Left ventricle myocardium inferior (tissue), 1 donor: ENCODE measurements at regions not wholly inside any gene's neighbourhood (a gene's known extent, or its start where the extent isn't known, plus 50 kb on each side); places are given as distances from the start of the nearest gene placed in this dataset.
A peak's percentile ranks its signal among the peaks of the same experiment; 100 is the strongest.
"Not testable (repeated sequence)": the region's sequence is repeated elsewhere in the genome, so short reads cannot be mapped to it uniquely, and the experiment has no call there.

Source experiments
- DNase-seq: peaks from one replicate; pipeline ENCODE4 v3.0.0-alpha.2; 2020
- H3K27ac ChIP-seq: fragments of 200-600 bp; replicated peaks from 2 replicates; pipeline ENCODE4 v1.8.0; 2021
- H3K27me3 ChIP-seq: fragments of 200-600 bp; 2 replicates; pipeline ENCODE4 v1.8.0; 2021; ENCODE audit warnings: low read depth
- H3K36me3 ChIP-seq: fragments of 200-600 bp; 2 replicates; pipeline ENCODE4 v1.8.0; 2021
- H3K4me1 ChIP-seq: fragments of 200-600 bp; 2 replicates; pipeline ENCODE4 v1.8.0; 2021
- H3K4me3 ChIP-seq: fragments of 200-600 bp; 2 replicates; pipeline ENCODE4 v1.8.0; 2021; ENCODE audit warnings: mild to moderate bottlenecking, moderate library complexity
- H3K9me3 ChIP-seq: fragments of 200-600 bp; replicated peaks from 2 replicates; pipeline ENCODE4 v1.8.0; 2021
- CTCF ChIP-seq: fragments of 200-600 bp; IDR thresholded peaks from 2 replicates; pipeline ENCODE4 v1.8.0; 2021; ENCODE audit warnings: antibody characterized with exemption, mild to moderate bottlenecking, borderline replicate concordance
- intact Hi-C: fragments of 100-400 bp; cut with micrococcal nuclease; formaldehyde crosslinking; loops from one replicate; pipeline ENCODE4 v1.11.0; 2022
- donor health status: DM: no; HTN: yes; CAD: no; lungs with severe emphysema.

- Histone ChIP-seq H3K27ac (no peak overlapping the region), H3K4me3 (no peak overlapping the region), H3K4me1 (no peaks in the 10 kb centered on the region), H3K9me3 (no peaks in the 10 kb centered on the region), H3K36me3 (no peaks in the 10 kb centered on the region), H3K27me3 (no peaks in the 10 kb centered on the region)
- intact Hi-C loops = no loop called here
- no peak for DNase-seq
- no peak for TF ChIP-seq CTCF
Measured at GRCh38 chr2:111251711-111252110, 131.0 kb downstream of the BCL2L11 start.

GRCh38 chr2:111252436-111252835 lies 131.7 kb downstream of the BCL2L11 start:
- H3K9me3 ChIP-seq = no peaks in the 10 kb centered on the region
- no peak for TF ChIP-seq CTCF
- intact Hi-C loops = no loop called here
- H3K4me3 ChIP-seq = no peak overlapping the region
- H3K27me3 ChIP-seq = no peaks in the 10 kb centered on the region
- H3K36me3 ChIP-seq = no peaks in the 10 kb centered on the region
- H3K4me1 ChIP-seq = no peaks in the 10 kb centered on the region
- H3K27ac ChIP-seq = no peak overlapping the region
- no peak for DNase-seq

- H3K4me3 ChIP-seq, DNase-seq, H3K4me1 ChIP-seq, intact Hi-C loops, H3K27ac ChIP-seq, H3K36me3 ChIP-seq, H3K9me3 ChIP-seq, H3K27me3 ChIP-seq: not testable (repeated sequence)
Measured at GRCh38 chr2:111254916-111255315, 134.2 kb downstream of the BCL2L11 start.

- H3K4me1 ChIP-seq, H3K36me3 ChIP-seq, DNase-seq, H3K4me3 ChIP-seq, intact Hi-C loops, H3K27me3 ChIP-seq, H3K27ac ChIP-seq, H3K9me3 ChIP-seq: not testable (repeated sequence)
Measured at GRCh38 chr2:111256628-111257027, 135.9 kb downstream of the BCL2L11 start.

- H3K36me3 ChIP-seq, intact Hi-C loops, H3K27me3 ChIP-seq, H3K4me1 ChIP-seq, H3K9me3 ChIP-seq, H3K27ac ChIP-seq, H3K4me3 ChIP-seq, DNase-seq: not testable (repeated sequence)
Measured at GRCh38 chr2:111257607-111258006, 136.9 kb downstream of the BCL2L11 start.

GRCh38 chr2:111258318-111258717 lies 137.6 kb downstream of the BCL2L11 start:
- H3K9me3 ChIP-seq, H3K27me3 ChIP-seq, H3K4me3 ChIP-seq, DNase-seq, intact Hi-C loops, H3K27ac ChIP-seq, H3K36me3 ChIP-seq, H3K4me1 ChIP-seq: not testable (repeated sequence)

GRCh38 chr2:111262627-111263379 lies 142.1 kb downstream of the BCL2L11 start:
- H3K4me1 ChIP-seq, H3K27me3 ChIP-seq, DNase-seq, H3K36me3 ChIP-seq, intact Hi-C loops, H3K27ac ChIP-seq, H3K4me3 ChIP-seq, H3K9me3 ChIP-seq: not testable (repeated sequence)

GRCh38 chr2:111263380-111264017 lies 142.8 kb downstream of the BCL2L11 start:
- H3K27me3 ChIP-seq = not testable (repeated sequence)

GRCh38 chr2:111264956-111265355 lies 144.2 kb downstream of the BCL2L11 start:
- H3K9me3 ChIP-seq, intact Hi-C loops, H3K4me3 ChIP-seq, DNase-seq, H3K36me3 ChIP-seq, H3K27me3 ChIP-seq, H3K27ac ChIP-seq, H3K4me1 ChIP-seq: not testable (repeated sequence)

More at GRCh38 chr2:111263380-111264017, 142.8 kb downstream of the BCL2L11 start:
- H3K4me1 ChIP-seq, H3K36me3 ChIP-seq, H3K27ac ChIP-seq, intact Hi-C loops, H3K9me3 ChIP-seq, DNase-seq, H3K4me3 ChIP-seq: not testable (repeated sequence)

- H3K27me3 ChIP-seq, H3K9me3 ChIP-seq, DNase-seq, H3K4me3 ChIP-seq, intact Hi-C loops, H3K4me1 ChIP-seq, H3K36me3 ChIP-seq: not testable (repeated sequence)
- peak overlapping the region; percentile 56 for H3K27ac ChIP-seq
Measured at GRCh38 chr2:111266556-111266955, 145.8 kb downstream of the BCL2L11 start.
